Adrenal gland (tissue), 5 donors: ENCODE measurements at regions not wholly inside any gene's neighbourhood (a gene's known extent, or its start where the extent isn't known, plus 50 kb on each side); places are given as distances from the start of the nearest gene placed in this dataset.

Source experiments
- POLR2A ChIP-seq, 2 donors: fragments of 450-650 bp; IDR thresholded peaks; one replicate each; pipeline ENCODE4 v1.6.1; 2017; ENCODE audit warnings: antibody characterized with exemption in 2 of 2, mild to moderate bottlenecking in 2 of 2, moderate library complexity in 1 of 2
- TF ChIP-seq, protein P1 (sequence below), 6 experiments: fragments of 450-650 bp in 4 of 6; fragments of 200-600 bp in 2 of 6; sonication (generic) in 1 of 6; IDR thresholded peaks; 1 replicate in 5 of 6; 2 replicates in 1 of 6; pipeline versions ENCODE4 v1.5.1 to v1.8.0; 2016 to 2021; ENCODE audit warnings: antibody characterized with exemption in 6 of 6, mild to moderate bottlenecking in 2 of 6, moderate library complexity in 1 of 6
- donor health status: DM: no; HTN: no; CAD: no.

DNA sequence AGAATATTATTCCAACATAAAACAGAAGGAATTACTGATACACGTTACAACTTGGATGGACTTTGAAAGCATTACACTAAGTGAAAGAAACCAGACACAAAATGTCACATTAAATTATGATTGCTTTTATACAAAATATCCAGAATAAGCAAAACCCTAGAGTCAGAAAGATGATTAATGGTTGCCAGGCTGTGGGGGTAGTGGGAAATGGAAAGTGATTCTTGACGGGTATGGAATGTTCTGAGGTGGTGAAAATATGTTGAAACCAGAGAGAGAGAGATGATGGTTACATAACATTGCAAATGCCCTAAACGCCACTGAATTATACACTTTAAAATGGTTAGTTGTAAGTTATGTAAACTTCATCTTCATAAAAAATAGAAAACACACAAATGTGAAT, 1057.2 kb upstream of the TMEFF2 start:
- TF ChIP-seq, protein P1, sequence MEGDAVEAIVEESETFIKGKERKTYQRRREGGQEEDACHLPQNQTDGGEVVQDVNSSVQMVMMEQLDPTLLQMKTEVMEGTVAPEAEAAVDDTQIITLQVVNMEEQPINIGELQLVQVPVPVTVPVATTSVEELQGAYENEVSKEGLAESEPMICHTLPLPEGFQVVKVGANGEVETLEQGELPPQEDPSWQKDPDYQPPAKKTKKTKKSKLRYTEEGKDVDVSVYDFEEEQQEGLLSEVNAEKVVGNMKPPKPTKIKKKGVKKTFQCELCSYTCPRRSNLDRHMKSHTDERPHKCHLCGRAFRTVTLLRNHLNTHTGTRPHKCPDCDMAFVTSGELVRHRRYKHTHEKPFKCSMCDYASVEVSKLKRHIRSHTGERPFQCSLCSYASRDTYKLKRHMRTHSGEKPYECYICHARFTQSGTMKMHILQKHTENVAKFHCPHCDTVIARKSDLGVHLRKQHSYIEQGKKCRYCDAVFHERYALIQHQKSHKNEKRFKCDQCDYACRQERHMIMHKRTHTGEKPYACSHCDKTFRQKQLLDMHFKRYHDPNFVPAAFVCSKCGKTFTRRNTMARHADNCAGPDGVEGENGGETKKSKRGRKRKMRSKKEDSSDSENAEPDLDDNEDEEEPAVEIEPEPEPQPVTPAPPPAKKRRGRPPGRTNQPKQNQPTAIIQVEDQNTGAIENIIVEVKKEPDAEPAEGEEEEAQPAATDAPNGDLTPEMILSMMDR (IDR thresholded peaks at IDR 0.05) = no peak
- TF ChIP-seq POLR2A (IDR thresholded peaks at IDR 0.05) = no peak
